Inferior parietal cortex (tissue), 1 donor: ENCODE measurements at regions not wholly inside any gene's neighbourhood (a gene's known extent, or its start where the extent isn't known, plus 50 kb on each side); places are given as distances from the start of the nearest gene placed in this dataset.

Experiments
- DNase-seq: peaks from one replicate; pipeline ENCODE4 v3.0.0-alpha.2; 2016; ENCODE audit errors: extremely low spot score

DNA sequence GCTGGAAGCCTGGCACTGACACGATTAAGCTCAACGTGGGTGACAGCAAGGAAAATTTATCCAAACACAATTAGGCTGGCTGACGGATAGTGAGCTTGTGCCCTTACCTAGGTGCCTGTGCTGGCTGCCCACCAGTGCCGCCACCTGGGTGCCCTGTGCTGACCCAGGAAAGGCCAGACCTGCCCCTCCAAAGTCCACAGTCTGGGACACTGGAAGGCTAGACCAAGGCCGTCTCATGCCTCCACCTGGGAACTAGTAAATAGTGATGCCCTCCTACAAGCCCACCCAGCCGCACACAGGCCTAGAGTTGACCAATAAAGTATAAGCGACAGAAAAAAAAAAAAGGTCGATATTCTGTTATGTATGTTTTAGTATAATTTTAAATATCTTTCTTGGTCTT lies 142.6 kb upstream of the MCHR2 start:
- DNase-seq: no peak

GRCh38 chr6:100135977-100136376 lies 142.0 kb upstream of the MCHR2 start:
- DNase-seq: no peak

- no peak for DNase-seq
These were observed 140.7 kb upstream of the MCHR2 start for GRCh38 chr6:100134703-100135102.

DNA sequence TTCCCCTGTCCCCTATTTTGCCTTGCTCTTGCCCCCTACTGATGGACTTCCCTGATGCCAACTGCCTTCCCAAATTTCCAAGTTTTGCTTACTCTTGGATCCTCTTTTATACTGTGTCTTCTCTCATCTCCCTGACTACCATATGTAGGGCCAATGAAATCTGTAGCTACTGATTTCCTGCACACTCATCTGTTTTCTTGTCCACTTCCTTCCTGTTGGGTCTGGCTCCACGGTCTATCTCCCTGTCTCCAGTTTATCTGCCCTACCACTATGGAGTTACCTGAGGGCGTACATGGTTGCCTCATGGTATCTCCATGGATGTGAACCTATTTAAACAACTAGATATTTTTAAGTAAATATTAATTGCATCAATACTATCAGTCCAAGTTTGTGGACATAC lies 140.3 kb upstream of the MCHR2 start:
- DNase-seq: no peak

DNA sequence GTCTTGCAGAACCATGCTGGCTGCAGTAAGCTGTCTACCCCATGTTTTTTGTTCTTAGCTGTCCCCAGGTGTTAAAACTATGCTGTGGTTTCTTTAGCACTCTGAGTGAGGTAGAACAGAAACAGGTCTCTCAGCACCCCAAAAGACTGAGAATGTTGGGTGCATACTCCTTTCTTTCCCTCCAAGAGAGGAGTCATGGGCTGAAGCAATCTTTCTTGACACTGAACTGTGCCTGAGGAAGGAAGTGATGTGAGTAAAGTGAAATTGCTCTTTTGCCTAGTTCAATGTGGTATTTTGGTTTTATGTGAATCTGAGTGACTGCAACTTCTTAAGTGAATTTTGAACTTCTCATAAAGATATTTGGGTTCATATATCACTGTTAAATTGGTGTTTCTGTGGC lies 138.0 kb upstream of the MCHR2 start:
- no peak for DNase-seq

DNA sequence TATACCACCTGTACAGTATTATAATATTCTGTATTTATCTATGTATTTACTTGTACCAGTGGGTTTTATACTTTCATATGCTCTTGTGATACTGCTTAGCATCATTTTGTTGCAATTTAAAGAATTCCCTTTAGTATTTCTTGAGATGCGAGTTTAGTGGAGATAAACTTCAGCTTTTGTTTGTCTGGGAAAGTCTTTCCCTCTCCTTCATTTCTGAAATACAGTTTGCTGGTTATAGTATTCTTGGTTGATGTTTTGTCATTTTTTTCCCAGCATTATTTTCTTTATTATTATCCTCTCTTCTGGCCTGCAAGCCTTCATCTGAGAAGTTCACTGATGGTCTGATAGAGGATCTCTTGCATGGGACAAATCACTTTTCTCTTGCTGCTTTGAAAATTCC lies 136.6 kb upstream of the MCHR2 start:
- DNase-seq: no peak

DNA sequence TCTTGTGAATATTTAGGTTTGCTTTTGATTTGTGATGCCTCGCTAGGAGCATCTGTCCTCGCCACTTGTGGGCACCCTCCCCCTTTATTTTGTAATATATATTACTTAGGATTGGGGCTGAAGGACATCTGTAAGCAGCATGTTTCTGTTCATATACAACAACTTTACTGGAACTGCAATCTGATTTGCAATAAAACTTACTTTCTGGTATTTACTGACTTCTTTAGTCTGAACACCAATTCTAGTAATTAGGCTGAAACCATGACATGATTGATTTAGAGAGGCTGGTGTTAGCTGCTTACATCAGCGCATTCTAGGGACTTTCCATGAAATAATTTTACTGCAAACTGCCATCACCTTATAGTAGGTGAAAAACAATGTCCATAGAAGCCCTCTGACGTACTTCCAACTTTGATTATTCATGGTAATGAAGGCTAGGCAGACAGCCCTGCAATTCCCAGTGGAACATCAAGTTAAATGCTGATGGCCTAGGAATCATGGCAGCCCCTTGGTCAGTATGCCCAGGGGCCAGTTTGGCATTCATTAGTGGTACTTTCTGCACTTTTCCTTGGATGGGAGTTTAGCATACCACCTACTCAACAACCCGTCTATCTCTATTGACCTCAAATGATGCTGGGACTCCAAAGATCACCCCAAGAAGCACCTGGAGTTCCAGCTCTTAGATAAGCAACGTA lies 132.9 kb upstream of the MCHR2 start:
- no peak for DNase-seq

- DNase-seq: no peak
These were observed 128.0 kb upstream of the MCHR2 start for GRCh38 chr6:100121854-100122609.

GRCh38 chr6:100119261-100119660 lies 125.2 kb upstream of the MCHR2 start:
- DNase-seq: no peak

GRCh38 chr6:100118301-100118700 lies 124.3 kb upstream of the MCHR2 start:
- no peak for DNase-seq

DNA sequence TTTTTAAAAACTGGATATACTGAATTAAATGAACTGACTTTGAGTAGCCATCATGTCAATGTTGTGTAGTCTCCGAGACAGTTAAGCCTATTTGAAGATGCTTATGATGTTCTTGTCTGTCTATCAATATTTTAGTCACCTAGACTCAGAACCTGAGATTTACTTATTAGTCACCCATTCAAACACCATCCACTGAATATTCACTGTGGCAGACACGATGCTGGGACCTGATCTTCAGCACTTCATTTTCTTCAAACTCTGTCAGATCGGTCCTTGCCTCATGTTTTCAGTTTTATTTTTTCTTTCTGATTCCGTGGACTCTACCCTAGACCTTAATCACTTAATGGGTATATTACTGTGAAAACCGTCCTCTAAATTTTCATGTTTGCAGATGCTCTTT lies 123.7 kb upstream of the MCHR2 start:
- no peak for DNase-seq

DNA sequence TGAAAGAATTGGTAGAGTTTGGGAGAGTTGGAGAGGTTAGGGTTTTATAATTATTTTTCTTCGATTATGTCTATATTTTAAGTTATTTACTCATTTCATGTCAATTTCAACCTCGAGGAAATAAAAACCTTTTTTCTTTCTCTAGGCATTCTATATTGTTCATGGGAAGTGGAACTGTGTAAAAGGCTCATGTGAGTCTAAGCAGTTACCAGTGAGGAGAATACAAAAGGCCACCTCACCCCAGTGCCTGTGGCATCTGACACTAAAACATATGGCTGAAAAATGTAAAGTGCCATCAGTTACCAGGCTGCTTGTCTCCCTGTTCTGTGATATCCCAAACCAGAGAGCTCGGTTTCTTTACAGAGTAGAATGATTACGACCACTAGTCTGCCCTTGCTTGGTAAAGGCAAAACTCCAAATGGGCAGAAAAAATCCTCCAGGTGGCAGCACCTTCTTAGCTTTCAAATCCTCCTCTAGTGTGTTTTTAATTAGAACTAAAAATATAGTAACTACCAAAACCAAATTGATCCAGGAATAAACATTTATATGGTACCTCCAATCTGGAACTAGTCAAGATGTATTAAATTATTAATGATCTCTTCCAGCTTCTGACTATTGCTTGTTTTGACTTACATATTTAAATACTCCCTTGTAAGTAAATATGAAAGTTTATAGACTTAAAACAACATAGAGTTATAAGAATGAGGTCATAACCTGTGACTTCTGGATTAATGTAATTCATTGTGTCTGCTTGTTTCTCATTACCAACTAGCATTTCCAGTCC lies 122.6 kb upstream of the MCHR2 start:
- DNase-seq: peak; percentile 81

GRCh38 chr6:100115407-100116101 lies 121.5 kb upstream of the MCHR2 start:
- no peak for DNase-seq

GRCh38 chr6:100112855-100113508 lies 119.0 kb upstream of the MCHR2 start:
- no peak for DNase-seq

GRCh38 chr6:100105919-100106529 lies 112.0 kb upstream of the MCHR2 start:
- no peak for DNase-seq

DNA sequence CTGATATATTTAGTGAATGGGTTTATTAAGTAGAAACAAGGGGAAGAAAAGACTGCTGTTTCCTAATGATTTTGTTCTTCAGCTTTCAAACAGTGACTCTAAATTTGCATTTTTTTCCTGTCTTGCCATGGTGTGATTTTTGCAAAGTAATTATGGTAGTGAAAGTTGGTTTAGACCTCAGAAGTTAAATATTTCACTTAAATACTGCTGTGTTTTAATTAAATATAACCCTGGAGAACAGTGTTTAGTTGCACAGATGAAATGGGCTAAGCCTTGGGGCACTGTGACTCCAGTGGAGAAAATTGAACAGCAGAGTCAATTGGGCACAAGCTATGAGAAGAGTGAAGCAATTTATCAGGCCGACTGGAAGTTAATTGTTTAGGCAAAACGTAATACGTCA lies 111.1 kb upstream of the MCHR2 start:
- DNase-seq: no peak

- DNase-seq: no peak
These were observed 109.9 kb upstream of the MCHR2 start for GRCh38 chr6:100103931-100104330.

GRCh38 chr6:100103194-100103593 lies 109.2 kb upstream of the MCHR2 start:
- DNase-seq: no peak

GRCh38 chr6:100101644-100102043 lies 107.6 kb upstream of the MCHR2 start:
- no peak for DNase-seq

DNA sequence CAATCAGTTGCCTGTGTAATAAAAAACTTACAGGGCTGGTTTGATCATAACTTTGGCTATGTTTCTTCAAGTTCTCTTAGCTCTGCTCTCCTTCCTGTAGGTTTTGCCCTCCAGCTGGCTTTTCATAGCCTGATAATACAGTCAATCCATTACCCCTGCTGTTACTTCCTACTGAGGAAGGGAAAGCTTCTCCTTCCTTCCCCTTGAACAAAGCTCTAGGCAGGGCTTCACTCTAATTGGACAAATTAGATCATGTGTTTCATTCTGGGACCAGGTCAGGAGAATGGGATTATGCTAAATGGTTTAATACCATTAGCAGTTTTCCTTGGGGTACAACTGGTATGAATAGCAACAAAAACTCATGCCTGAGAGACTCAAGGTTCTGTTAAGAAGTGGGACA lies 106.8 kb upstream of the MCHR2 start:
- no peak for DNase-seq
